Body of pancreas (tissue), 4 donors: ENCODE measurements at regions not wholly inside any gene's neighbourhood (a gene's known extent, or its start where the extent isn't known, plus 50 kb on each side); places are given as distances from the start of the nearest gene placed in this dataset.

Experiments used
- CTCF ChIP-seq, 7 experiments: fragments of 450-650 bp in 4 of 7; fragments of 200-600 bp in 3 of 7; sonication (generic) in 3 of 7; IDR thresholded peaks; one replicate each; pipeline ENCODE4 v1.5.1; 2016 to 2019; ENCODE audit warnings: antibody characterized with exemption in 7 of 7
- POLR2A ChIP-seq, 3 donors: fragments of 450-650 bp; IDR thresholded peaks; one replicate each; pipeline ENCODE4 v1.6.1; 2016; ENCODE audit warnings: antibody characterized with exemption in 3 of 3, mild to moderate bottlenecking in 2 of 3

- peak; percentile 70 to 84 (median 81) for TF ChIP-seq CTCF (IDR thresholded peaks at IDR 0.05)
- no peak for TF ChIP-seq POLR2A (IDR thresholded peaks at IDR 0.05)
These were observed 117.2 kb downstream of the GRIN2B start for GRCh38 chr12:13864081-13864673.
